ENCODE measurements at regions not wholly inside any gene's neighbourhood (a gene's known extent, or its start where the extent isn't known, plus 50 kb on each side); places are given as distances from the start of the nearest gene placed in this dataset.

GRCh38 chr1:181423301-181423918 is 59.9 kb upstream of the CACNA1E start:
- TF ChIP-seq CEBPB (IDR thresholded peaks at IDR 0.05; ENCODE audit: low read depth, low read length) = no peak
- TF ChIP-seq CTCF (conservative IDR thresholded peaks at IDR 0.05; ENCODE audit: low read depth, low read length) = peak; percentile 37
- TF ChIP-seq RAD21 (IDR thresholded peaks at IDR 0.05; ENCODE audit: low read length) = 0 out of 2 replicates have a peak, but pooled peaks have one; percentile 13
- no peak for TF ChIP-seq BHLHE40 (IDR thresholded peaks at IDR 0.05; ENCODE audit: low read depth, low read length)
- TF ChIP-seq NFE2L2 (IDR thresholded peaks at IDR 0.05; ENCODE audit: low read depth, low read length) = no peak
- peak; percentile 38; the same call in 1 of the 2 replicates for TF ChIP-seq SMC3 (IDR thresholded peaks at IDR 0.05; ENCODE audit: low read depth, low read length)
- no peak for TF ChIP-seq ELK1 (IDR thresholded peaks at IDR 0.05; ENCODE audit: borderline replicate concordance, low read depth, low read length)
- no peak for TF ChIP-seq POLR2A (IDR thresholded peaks at IDR 0.05; ENCODE audit: low read depth, low read length)

Data from IMR-90 (cell line).